SU-DHL-6 (cell line): ENCODE measurements at regions not wholly inside any gene's neighbourhood (a gene's known extent, or its start where the extent isn't known, plus 50 kb on each side); places are given as distances from the start of the nearest gene placed in this dataset.

Source experiments
- H2AFZ ChIP-seq: fragments of 200-600 bp; sonication (generic); 2 replicates; pipeline ENCODE4 v1.6.1; 2014; ENCODE audit warnings: low read depth, mild to moderate bottlenecking, moderate library complexity, mixed read lengths, antibody characterized with exemption, low read length; ENCODE audit not compliant: severe bottlenecking
- H3F3A ChIP-seq: fragments of 200-600 bp; shearing (Covaris generic); 2 replicates; pipeline ENCODE4 v1.6.0; 2016; ENCODE audit warnings: antibody characterized with exemption, mild to moderate bottlenecking; ENCODE audit not compliant: insufficient read depth
- H3K27ac ChIP-seq: fragments of 200-600 bp; sonication (generic); 2 replicates; pipeline ENCODE4 v1.5.1; 2016; ENCODE audit warnings: low read depth, mild to moderate bottlenecking, low read length, moderate library complexity, mixed read lengths
- H3K27me3 ChIP-seq: fragments of 200-600 bp; sonication (generic), shearing (Covaris generic); 2 replicates; pipeline ENCODE4 v1.6.0; 2014; ENCODE audit warnings: mild to moderate bottlenecking, low read length
- H3K36me3 ChIP-seq: fragments of 200-600 bp; sonication (generic); 2 replicates; pipeline ENCODE4 v1.6.1; 2014; ENCODE audit warnings: mild to moderate bottlenecking, low read length, mixed read lengths
- H3K4me2 ChIP-seq: fragments of 300-600, 200-600 bp; shearing (Covaris generic), sonication (generic); 2 replicates; pipeline ENCODE4 v1.6.0; 2014; ENCODE audit warnings: low read length, low read depth, mild to moderate bottlenecking; ENCODE audit not compliant: poor library complexity, severe bottlenecking
- H3K4me3 ChIP-seq: fragments of 200-600 bp; sonication (generic); 2 replicates; pipeline ENCODE4 v1.5.1; 2014; ENCODE audit warnings: antibody characterized with exemption, low read length, mild to moderate bottlenecking, mixed read lengths; ENCODE audit not compliant: insufficient read depth, poor library complexity, severe bottlenecking
- H3K79me2 ChIP-seq: fragments of 200-600 bp; sonication (generic); 2 replicates; pipeline ENCODE4 v1.6.1; 2014; ENCODE audit warnings: mild to moderate bottlenecking, low read length, moderate library complexity; ENCODE audit not compliant: insufficient read depth
- H3K9ac ChIP-seq: fragments of 200-600 bp; sonication (generic); 2 replicates; pipeline ENCODE4 v1.7.0; 2014; ENCODE audit warnings: mild to moderate bottlenecking, low read length
- H3K9me2 ChIP-seq: fragments of 200-600 bp; sonication (generic); replicated peaks from 2 replicates; pipeline ENCODE4 v1.6.1; 2014; ENCODE audit warnings: low read length; ENCODE audit not compliant: insufficient read depth
- H3K9me3 ChIP-seq: fragments of 200-600 bp; sonication (generic); 2 replicates; pipeline ENCODE4 v1.6.1; 2014; ENCODE audit warnings: low read length, mixed read lengths; ENCODE audit not compliant: insufficient read depth
- H4K20me1 ChIP-seq: fragments of 200-600 bp; sonication (generic); 2 replicates; pipeline ENCODE4 v1.6.1; 2014; ENCODE audit warnings: low read depth, mild to moderate bottlenecking, antibody characterized with exemption, low read length, moderate library complexity, mixed read lengths
- EZH2phosphoT487 ChIP-seq: fragments of 200-600 bp; sonication (generic), shearing (Covaris generic); conservative IDR thresholded peaks from 2 replicates; pipeline ENCODE4 v1.6.1; 2018; ENCODE audit warnings: mild to moderate bottlenecking, antibody characterized with exemption, low read length, moderate library complexity, mixed read lengths
- TF ChIP-seq, protein P1 (sequence below): fragments of 200-600 bp; sonication (generic); IDR thresholded peaks from one replicate; pipeline ENCODE4 v1.5.1; 2017; ENCODE audit warnings: antibody characterized with exemption, mild to moderate bottlenecking, low read length, moderate library complexity; ENCODE audit not compliant: insufficient read depth, poor library complexity, severe bottlenecking

GRCh38 chr10:131650771-131651673, 249.8 kb upstream of the PPP2R2D start:
- Histone ChIP-seq H3K9me2 (no peaks in the 10 kb centered on the region), H3K9me3 (no peaks in the 10 kb centered on the region), H4K20me1 (no peaks in the 10 kb centered on the region), H2AFZ (no peak overlapping the region), H3F3A (no peaks in the 10 kb centered on the region), H3K27me3 (no peaks in the 10 kb centered on the region), H3K4me2 (no peak overlapping the region), H3K27ac (no peak overlapping the region), H3K79me2 (no peaks in the 10 kb centered on the region), H3K9ac (no peak overlapping the region), H3K4me3 (no peak overlapping the region), H3K36me3 (no peaks in the 10 kb centered on the region)
- TF ChIP-seq, protein P1, sequence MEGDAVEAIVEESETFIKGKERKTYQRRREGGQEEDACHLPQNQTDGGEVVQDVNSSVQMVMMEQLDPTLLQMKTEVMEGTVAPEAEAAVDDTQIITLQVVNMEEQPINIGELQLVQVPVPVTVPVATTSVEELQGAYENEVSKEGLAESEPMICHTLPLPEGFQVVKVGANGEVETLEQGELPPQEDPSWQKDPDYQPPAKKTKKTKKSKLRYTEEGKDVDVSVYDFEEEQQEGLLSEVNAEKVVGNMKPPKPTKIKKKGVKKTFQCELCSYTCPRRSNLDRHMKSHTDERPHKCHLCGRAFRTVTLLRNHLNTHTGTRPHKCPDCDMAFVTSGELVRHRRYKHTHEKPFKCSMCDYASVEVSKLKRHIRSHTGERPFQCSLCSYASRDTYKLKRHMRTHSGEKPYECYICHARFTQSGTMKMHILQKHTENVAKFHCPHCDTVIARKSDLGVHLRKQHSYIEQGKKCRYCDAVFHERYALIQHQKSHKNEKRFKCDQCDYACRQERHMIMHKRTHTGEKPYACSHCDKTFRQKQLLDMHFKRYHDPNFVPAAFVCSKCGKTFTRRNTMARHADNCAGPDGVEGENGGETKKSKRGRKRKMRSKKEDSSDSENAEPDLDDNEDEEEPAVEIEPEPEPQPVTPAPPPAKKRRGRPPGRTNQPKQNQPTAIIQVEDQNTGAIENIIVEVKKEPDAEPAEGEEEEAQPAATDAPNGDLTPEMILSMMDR: no peak
- no peak for TF ChIP-seq EZH2phosphoT487

DNA sequence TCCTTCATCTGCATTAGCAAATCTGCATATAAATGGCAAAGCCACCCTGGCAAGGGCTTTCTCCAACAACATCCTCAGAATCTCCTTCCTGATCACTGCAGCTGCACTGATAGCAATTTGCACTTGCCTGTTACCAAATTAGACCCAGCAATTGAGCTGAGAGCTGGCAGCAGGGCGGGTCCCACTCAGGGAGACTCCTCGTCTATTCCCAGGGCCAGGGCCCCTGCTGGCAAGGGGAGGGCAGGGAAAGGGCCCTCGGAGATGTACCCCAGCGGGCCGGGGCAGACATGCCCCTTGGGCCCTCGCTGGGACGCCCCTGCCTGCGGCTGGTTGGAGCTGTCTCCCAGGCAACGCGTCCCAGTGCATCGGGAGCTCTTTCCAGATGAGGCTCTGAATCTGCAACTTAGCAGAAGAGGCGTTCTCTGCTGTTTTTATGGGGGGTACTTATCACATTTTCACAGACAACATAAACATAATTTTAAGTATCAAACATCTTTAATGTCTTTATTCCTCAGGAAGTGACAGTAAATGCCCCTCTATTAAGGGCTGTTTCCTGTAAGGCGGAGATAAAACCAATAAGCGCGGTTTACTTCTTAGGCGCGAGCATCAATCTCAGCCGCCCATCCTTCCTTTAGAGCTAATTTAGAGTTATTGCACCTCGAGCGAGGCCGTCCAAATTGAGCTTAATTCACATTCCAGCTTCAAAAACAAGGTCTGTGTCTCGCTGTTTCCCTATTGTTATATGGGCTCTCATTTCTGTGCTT, 249.0 kb upstream of the PPP2R2D start:
- no peaks in the 10 kb centered on the region for H4K20me1 ChIP-seq
- H3F3A ChIP-seq: no peaks in the 10 kb centered on the region
- H3K4me3 ChIP-seq: no peak overlapping the region
- TF ChIP-seq EZH2phosphoT487: no peak
- TF ChIP-seq, protein P1: no peak
- H3K9ac ChIP-seq: no peak overlapping the region
- no peaks in the 10 kb centered on the region for H3K36me3 ChIP-seq
- H3K9me2 ChIP-seq: no peaks in the 10 kb centered on the region
- H3K9me3 ChIP-seq: no peaks in the 10 kb centered on the region
- H3K79me2 ChIP-seq: no peaks in the 10 kb centered on the region
- no peaks in the 10 kb centered on the region for H3K27me3 ChIP-seq
- H2AFZ ChIP-seq: no peak overlapping the region
- no peak overlapping the region for H3K4me2 ChIP-seq
- no peak overlapping the region for H3K27ac ChIP-seq

DNA sequence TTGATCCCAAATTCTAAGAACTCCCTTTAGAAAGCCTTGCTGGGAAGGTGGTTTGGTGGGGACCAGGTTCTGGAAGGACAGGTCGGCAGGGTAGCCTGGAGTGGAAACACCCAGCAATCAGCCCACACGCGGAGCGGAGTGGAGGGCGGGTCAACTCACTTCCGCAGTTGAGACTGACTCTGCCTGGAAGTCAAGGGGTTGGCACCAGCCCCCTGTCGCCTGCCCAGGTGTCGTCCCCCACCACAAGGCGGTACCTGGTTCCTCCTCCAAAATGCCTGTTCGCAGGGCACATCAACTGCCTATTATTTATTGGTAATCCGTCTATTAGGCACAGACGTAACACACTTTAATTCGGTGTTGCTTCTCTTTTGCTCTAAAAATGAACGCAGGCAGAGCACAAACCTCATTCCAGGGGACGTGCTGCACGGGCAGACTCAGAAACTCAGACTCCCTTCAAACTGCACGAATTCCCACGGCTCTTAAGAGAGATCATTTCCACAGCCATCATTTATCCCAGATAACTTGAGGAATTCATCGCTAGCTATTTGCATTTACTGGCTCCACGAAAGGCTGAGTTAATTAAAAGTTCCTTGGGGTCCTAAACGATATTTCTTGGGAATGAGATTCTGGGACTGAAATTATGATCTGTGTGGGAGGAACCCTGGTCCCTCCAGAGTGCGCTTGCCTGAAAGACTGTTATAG, 248.2 kb upstream of the PPP2R2D start:
- Histone ChIP-seq H3K9me2 (no peaks in the 10 kb centered on the region), H3K36me3 (no peaks in the 10 kb centered on the region), H3K4me2 (no peak overlapping the region), H3K79me2 (no peaks in the 10 kb centered on the region), H3F3A (no peaks in the 10 kb centered on the region), H2AFZ (no peak overlapping the region), H3K4me3 (no peak overlapping the region), H3K27me3 (no peaks in the 10 kb centered on the region), H3K9me3 (no peaks in the 10 kb centered on the region), H4K20me1 (no peaks in the 10 kb centered on the region), H3K9ac (no peak overlapping the region), H3K27ac (no peak overlapping the region)
- TF ChIP-seq EZH2phosphoT487: no peak
- TF ChIP-seq, protein P1: no peak
